Omental fat pad (tissue), 3 donors: ENCODE measurements at regions not wholly inside any gene's neighbourhood (a gene's known extent, or its start where the extent isn't known, plus 50 kb on each side); places are given as distances from the start of the nearest gene placed in this dataset.

Experiments
- ATAC-seq: fragments of 150-250 bp; one replicate; pipeline ENCODE4 v1.9.1; 2016; ENCODE audit warnings: mild to moderate bottlenecking, moderate library complexity; ENCODE audit not compliant: low FRiP score
- DNase-seq: peaks from one replicate; pipeline ENCODE4 v3.0.0-alpha.2; 2019; ENCODE audit warnings: low spot score
- CTCF ChIP-seq, 3 donors: fragments of 450-650 bp; IDR thresholded peaks; one replicate each; pipeline ENCODE4 v1.5.1; 2016 to 2017; ENCODE audit warnings: antibody characterized with exemption in 3 of 3, mild to moderate bottlenecking in 3 of 3, moderate library complexity in 2 of 3

- no peak for ATAC-seq
- no peak for TF ChIP-seq CTCF (IDR thresholded peaks at IDR 0.05)
- DNase-seq = no peak
These were observed 82.0 kb downstream of the TMEM168 start for GRCh38 chr7:112708236-112708635.
